ENCODE measurements at regions not wholly inside any gene's neighbourhood (a gene's known extent, or its start where the extent isn't known, plus 50 kb on each side); places are given as distances from the start of the nearest gene placed in this dataset.

DNA sequence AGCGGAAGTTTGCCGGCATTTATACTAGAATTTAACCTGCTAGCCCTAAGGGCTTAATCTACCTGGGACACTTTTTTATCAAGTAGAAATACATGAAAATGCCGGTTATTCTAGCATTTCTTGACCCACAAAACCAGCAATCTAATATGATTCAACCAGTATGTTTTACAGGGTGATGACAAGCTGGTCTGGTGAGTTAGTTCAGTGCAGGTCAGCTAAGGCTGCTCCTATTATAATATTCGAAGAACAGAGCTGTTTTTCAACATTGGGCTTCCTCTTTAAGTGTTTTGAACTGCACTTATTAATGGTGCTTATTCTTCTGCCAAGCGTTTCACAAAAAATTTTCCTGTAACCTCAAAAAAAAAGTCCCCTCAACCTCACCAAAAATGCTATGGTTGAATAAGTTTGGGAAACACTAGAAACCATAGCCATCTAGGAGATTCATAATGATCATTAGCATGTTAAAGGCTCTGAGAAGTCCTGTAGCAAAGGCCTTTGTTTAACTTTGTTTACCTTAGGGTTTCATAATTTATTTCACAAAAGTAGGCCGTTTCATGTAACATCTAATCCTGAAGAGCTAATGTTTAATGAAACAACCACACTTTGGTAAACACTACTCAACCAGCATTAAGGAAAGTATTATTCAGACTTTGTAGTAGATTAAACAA lies 526.6 kb downstream of the KLF12 start:
- intact Hi-C loops (cut with DNase I): no loop called here
- peaks cover 12% of the 10 kb centered on the region for H3K4me1 ChIP-seq
- no peak for ATAC-seq
- H3K27ac ChIP-seq: peak overlapping the region in 1 of 4 donors; percentile 12
- no peaks in the 10 kb centered on the region for H3K36me3 ChIP-seq (replicated peaks in 1 of 2; ENCODE audit: insufficient read depth in 1 of 2, low read depth in 2 of 2)
- no peaks in the 10 kb centered on the region for H3K27me3 ChIP-seq
- no peak for DNase-seq
- no peaks in the 10 kb centered on the region for H3K9me3 ChIP-seq
- 62 to 67% methylated on average over 6 of the region's 6 CpGs for WGBS, 2 donors
- H3K4me3 ChIP-seq: no peak overlapping the region
- TF ChIP-seq, protein P1, sequence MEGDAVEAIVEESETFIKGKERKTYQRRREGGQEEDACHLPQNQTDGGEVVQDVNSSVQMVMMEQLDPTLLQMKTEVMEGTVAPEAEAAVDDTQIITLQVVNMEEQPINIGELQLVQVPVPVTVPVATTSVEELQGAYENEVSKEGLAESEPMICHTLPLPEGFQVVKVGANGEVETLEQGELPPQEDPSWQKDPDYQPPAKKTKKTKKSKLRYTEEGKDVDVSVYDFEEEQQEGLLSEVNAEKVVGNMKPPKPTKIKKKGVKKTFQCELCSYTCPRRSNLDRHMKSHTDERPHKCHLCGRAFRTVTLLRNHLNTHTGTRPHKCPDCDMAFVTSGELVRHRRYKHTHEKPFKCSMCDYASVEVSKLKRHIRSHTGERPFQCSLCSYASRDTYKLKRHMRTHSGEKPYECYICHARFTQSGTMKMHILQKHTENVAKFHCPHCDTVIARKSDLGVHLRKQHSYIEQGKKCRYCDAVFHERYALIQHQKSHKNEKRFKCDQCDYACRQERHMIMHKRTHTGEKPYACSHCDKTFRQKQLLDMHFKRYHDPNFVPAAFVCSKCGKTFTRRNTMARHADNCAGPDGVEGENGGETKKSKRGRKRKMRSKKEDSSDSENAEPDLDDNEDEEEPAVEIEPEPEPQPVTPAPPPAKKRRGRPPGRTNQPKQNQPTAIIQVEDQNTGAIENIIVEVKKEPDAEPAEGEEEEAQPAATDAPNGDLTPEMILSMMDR (IDR thresholded peaks at IDR 0.05): no peak
- no peak for TF ChIP-seq POLR2A (IDR thresholded peaks at IDR 0.05)

DNA sequence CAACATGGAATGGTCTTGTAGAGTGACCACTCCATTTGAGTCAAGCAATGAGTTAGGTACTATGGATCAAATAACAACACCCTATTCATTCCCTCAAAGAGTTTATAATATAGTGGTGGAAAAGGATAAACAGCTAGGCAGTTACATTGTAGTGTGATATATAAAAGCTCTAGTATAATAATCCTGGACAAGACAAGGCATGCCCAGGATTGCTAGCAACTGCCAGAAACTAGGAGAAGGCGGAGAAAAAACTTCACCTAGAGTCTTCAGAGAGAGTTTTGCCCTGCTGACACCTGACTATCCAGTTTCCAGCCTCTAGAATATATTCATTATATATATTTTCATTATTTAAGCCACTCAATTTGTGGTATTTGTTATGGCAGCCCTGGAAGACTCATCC lies 530.6 kb downstream of the KLF12 start:
- peaks cover 12% of the 10 kb centered on the region for H3K4me1 ChIP-seq
- H3K9me3 ChIP-seq: no peaks in the 10 kb centered on the region
- H3K36me3 ChIP-seq (replicated peaks in 1 of 2; ENCODE audit: insufficient read depth in 1 of 2, low read depth in 2 of 2): no peaks in the 10 kb centered on the region
- TF ChIP-seq POLR2A (IDR thresholded peaks at IDR 0.05): no peak
- TF ChIP-seq, protein P1 (IDR thresholded peaks at IDR 0.05): no peak
- DNase-seq (no peak), ATAC-seq (no peak)
- intact Hi-C loops (cut with DNase I): no loop called here
- H3K4me3 ChIP-seq: no peak overlapping the region
- H3K27ac ChIP-seq: no peak overlapping the region
- 85 to 89% methylated on average over 1 of the region's 1 CpG for WGBS, 2 donors
- no peaks in the 10 kb centered on the region for H3K27me3 ChIP-seq

DNA sequence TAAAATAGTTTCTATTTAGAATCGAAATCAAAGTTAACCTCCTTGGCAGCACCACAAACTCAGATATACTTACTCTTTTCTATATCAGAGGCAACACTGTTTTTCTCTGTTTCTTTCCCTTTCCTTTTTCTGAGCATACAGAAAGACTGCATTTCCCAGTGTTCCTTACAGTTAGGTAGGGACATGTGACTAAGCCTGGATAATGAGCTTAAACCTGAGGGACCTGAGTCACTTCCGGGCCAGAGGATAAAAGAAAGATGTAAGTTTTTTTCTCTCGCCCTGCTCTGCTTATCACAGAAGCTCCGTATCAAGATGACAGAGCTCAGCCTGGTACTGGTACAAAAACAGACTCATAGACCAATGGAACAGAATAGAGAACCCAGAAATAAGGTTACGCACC lies 531.9 kb downstream of the KLF12 start:
- TF ChIP-seq, protein P1 (IDR thresholded peaks at IDR 0.05): no peak
- TF ChIP-seq POLR2A (IDR thresholded peaks at IDR 0.05): no peak
- WGBS, 2 donors: 82% methylated on average over 5 of the region's 5 CpGs
- no peak overlapping the region for H3K4me3 ChIP-seq
- no peaks in the 10 kb centered on the region for H3K36me3 ChIP-seq (replicated peaks in 1 of 2; ENCODE audit: insufficient read depth in 1 of 2, low read depth in 2 of 2)
- intact Hi-C loops (cut with DNase I): no loop called here
- H3K27me3 ChIP-seq: no peaks in the 10 kb centered on the region
- ATAC-seq (no peak), DNase-seq (no peak)
- no peaks in the 10 kb centered on the region for H3K4me1 ChIP-seq
- H3K9me3 ChIP-seq: no peaks in the 10 kb centered on the region
- H3K27ac ChIP-seq: no peak overlapping the region

GRCh38 chr13:73601708-73602107 lies 532.5 kb downstream of the KLF12 start:
- H3K4me1 ChIP-seq: no peaks in the 10 kb centered on the region
- no peak overlapping the region for H3K4me3 ChIP-seq
- no peaks in the 10 kb centered on the region for H3K36me3 ChIP-seq (replicated peaks in 1 of 2; ENCODE audit: insufficient read depth in 1 of 2, low read depth in 2 of 2)
- H3K9me3 ChIP-seq: no peaks in the 10 kb centered on the region
- TF ChIP-seq POLR2A (IDR thresholded peaks at IDR 0.05): no peak
- TF ChIP-seq, protein P1 (IDR thresholded peaks at IDR 0.05): no peak
- H3K27ac ChIP-seq: no peak overlapping the region
- ATAC-seq (no peak), DNase-seq (no peak)
- intact Hi-C loops (cut with DNase I): no loop called here
- 93 to 96% methylated on average over 1 of the region's 1 CpG for WGBS, 2 donors
- H3K27me3 ChIP-seq: no peaks in the 10 kb centered on the region

All from body of pancreas (tissue), 4 donors.